Right atrium auricular region (tissue), 2 donors: ENCODE measurements at regions not wholly inside any gene's neighbourhood (a gene's known extent, or its start where the extent isn't known, plus 50 kb on each side); places are given as distances from the start of the nearest gene placed in this dataset.

ENCODE experiments used
- DNase-seq: peaks from one replicate; pipeline ENCODE4 v3.0.0-alpha.2; 2019; ENCODE audit warnings: low spot score
- H3K27ac ChIP-seq, 2 donors: fragments of 200-600 bp; sonication (generic); 1 replicate in 1 of 2; 2 replicates in 1 of 2; pipeline ENCODE4 v1.5.1; 2016 to 2019
- H3K27me3 ChIP-seq, 2 donors: fragments of 200-600 bp; sonication (generic); one replicate each; pipeline versions ENCODE4 v1.5.1 to v1.6.0; 2017 to 2019
- H3K36me3 ChIP-seq: fragments of 200-600 bp; sonication (generic); one replicate; pipeline ENCODE4 v1.5.1; 2016
- H3K4me1 ChIP-seq, 2 donors: fragments of 200-600 bp; sonication (generic); one replicate each; pipeline versions ENCODE4 v1.5.1 to v1.6.0; 2017 to 2019
- H3K4me3 ChIP-seq, 2 donors: fragments of 200-600 bp; sonication (generic); 1 replicate in 1 of 2; 2 replicates in 1 of 2; pipeline ENCODE4 v1.5.1; 2017 to 2019; ENCODE audit warnings: mild to moderate bottlenecking in 1 of 2, moderate library complexity in 1 of 2
- H3K9me3 ChIP-seq, 2 donors: fragments of 200-600 bp; sonication (generic); one replicate each; pipeline ENCODE4 v1.5.1; 2019
- TF ChIP-seq, protein P1 (sequence below), 2 donors: fragments of 200-600 bp; sonication (generic); IDR thresholded peaks; one replicate each; pipeline ENCODE4 v1.5.1; 2019; ENCODE audit warnings: antibody characterized with exemption in 2 of 2

- H3K9me3 ChIP-seq: no peaks in the 10 kb centered on the region
- H3K4me1 ChIP-seq: no peaks in the 10 kb centered on the region
- H3K4me3 ChIP-seq: no peak overlapping the region
- H3K36me3 ChIP-seq: no peaks in the 10 kb centered on the region
- no peak overlapping the region for H3K27ac ChIP-seq
- TF ChIP-seq, protein P1, sequence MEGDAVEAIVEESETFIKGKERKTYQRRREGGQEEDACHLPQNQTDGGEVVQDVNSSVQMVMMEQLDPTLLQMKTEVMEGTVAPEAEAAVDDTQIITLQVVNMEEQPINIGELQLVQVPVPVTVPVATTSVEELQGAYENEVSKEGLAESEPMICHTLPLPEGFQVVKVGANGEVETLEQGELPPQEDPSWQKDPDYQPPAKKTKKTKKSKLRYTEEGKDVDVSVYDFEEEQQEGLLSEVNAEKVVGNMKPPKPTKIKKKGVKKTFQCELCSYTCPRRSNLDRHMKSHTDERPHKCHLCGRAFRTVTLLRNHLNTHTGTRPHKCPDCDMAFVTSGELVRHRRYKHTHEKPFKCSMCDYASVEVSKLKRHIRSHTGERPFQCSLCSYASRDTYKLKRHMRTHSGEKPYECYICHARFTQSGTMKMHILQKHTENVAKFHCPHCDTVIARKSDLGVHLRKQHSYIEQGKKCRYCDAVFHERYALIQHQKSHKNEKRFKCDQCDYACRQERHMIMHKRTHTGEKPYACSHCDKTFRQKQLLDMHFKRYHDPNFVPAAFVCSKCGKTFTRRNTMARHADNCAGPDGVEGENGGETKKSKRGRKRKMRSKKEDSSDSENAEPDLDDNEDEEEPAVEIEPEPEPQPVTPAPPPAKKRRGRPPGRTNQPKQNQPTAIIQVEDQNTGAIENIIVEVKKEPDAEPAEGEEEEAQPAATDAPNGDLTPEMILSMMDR (IDR thresholded peaks at IDR 0.05): no peak
- no peaks in the 10 kb centered on the region for H3K27me3 ChIP-seq
- DNase-seq: no peak
Observed at GRCh38 chr2:160695402-160696086, 201.9 kb upstream of the RBMS1 start.

DNA sequence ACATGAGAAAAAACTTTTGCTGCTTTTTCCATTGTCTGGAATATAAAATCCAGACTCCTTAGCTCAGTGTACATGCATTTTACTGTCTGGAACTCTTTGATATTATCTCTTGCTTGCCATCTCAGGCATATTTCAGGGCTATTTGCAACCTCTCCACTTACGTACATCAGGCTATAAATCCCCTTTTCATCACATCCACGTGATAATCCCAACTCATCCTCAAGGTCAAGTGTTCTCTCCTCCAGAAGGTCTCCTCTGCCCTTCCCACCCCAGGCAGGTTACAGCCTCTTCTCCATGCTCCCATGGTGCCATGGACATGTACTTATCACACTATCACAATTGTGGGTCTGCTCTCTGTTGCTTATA lies 202.5 kb upstream of the RBMS1 start:
- DNase-seq: no peak
- TF ChIP-seq, protein P1 (IDR thresholded peaks at IDR 0.05): no peak
- no peaks in the 10 kb centered on the region for H3K36me3 ChIP-seq
- H3K9me3 ChIP-seq: no peaks in the 10 kb centered on the region
- no peak overlapping the region for H3K27ac ChIP-seq
- H3K4me3 ChIP-seq: no peak overlapping the region
- H3K27me3 ChIP-seq: no peaks in the 10 kb centered on the region
- H3K4me1 ChIP-seq: no peaks in the 10 kb centered on the region

- DNase-seq: no peak
- Histone ChIP-seq H3K9me3 (no peaks in the 10 kb centered on the region), H3K4me3 (no peak overlapping the region), H3K4me1 (no peaks in the 10 kb centered on the region), H3K27ac (no peak overlapping the region), H3K36me3 (no peaks in the 10 kb centered on the region), H3K27me3 (no peaks in the 10 kb centered on the region)
- TF ChIP-seq, protein P1 (IDR thresholded peaks at IDR 0.05): no peak
Observed at GRCh38 chr2:160697817-160698216, 204.2 kb upstream of the RBMS1 start.

- DNase-seq: no peak
Observed at GRCh38 chr2:160700021-160700814, 206.6 kb upstream of the RBMS1 start.

DNA sequence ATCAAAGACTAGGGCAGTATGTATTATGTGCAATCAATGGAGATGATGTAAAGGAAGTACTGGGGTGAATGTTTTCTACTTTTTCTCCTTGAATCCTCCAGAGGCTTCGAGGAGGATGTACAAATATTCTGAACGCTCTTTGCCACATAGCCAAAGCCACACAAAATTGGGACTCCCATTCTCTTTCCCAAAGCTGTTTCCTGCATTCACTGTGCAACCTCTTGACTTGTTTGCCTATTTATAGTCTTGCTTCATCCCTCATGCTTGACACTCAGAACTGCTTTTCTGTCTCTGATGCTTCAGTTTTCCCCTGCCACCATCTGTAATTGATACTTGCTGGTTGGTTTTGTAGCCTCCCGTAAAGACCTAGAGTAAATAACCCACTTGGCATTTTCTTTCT lies 208.2 kb upstream of the RBMS1 start:
- Histone ChIP-seq H3K36me3 (no peaks in the 10 kb centered on the region), H3K27me3 (no peaks in the 10 kb centered on the region), H3K27ac (no peak overlapping the region), H3K4me3 (no peak overlapping the region), H3K4me1 (no peaks in the 10 kb centered on the region), H3K9me3 (no peaks in the 10 kb centered on the region)
- TF ChIP-seq, protein P1 (IDR thresholded peaks at IDR 0.05): no peak
- no peak for DNase-seq

More at GRCh38 chr2:160700021-160700814, 206.6 kb upstream of the RBMS1 start:
- H3K9me3 ChIP-seq: no peaks in the 10 kb centered on the region
- H3K27ac ChIP-seq: no peak overlapping the region
- no peak overlapping the region for H3K4me3 ChIP-seq
- no peaks in the 10 kb centered on the region for H3K4me1 ChIP-seq
- no peaks in the 10 kb centered on the region for H3K27me3 ChIP-seq
- H3K36me3 ChIP-seq: no peaks in the 10 kb centered on the region
- TF ChIP-seq, protein P1 (IDR thresholded peaks at IDR 0.05): no peak
